AG09309 (cell line): ENCODE measurements at regions not wholly inside any gene's neighbourhood (a gene's known extent, or its start where the extent isn't known, plus 50 kb on each side); places are given as distances from the start of the nearest gene placed in this dataset.

Experiments
- DNase-seq: peaks from one replicate; pipeline ENCODE4 v3.0.0-alpha.2; 2010; ENCODE audit warnings: low read depth
- H3K4me3 ChIP-seq: 2 replicates; pipeline ENCODE4 v1.5.1; 2011; ENCODE audit warnings: mild to moderate bottlenecking, low read depth, low read length, moderate library complexity; ENCODE audit not compliant: control insufficient read depth
- CTCF ChIP-seq: IDR thresholded peaks from 2 replicates; pipeline ENCODE4 v1.5.1; 2011; ENCODE audit warnings: mild to moderate bottlenecking, low read depth, low read length, inconsistent platforms; ENCODE audit not compliant: insufficient read depth, control insufficient read depth; ENCODE audit errors: missing control alignments

DNA sequence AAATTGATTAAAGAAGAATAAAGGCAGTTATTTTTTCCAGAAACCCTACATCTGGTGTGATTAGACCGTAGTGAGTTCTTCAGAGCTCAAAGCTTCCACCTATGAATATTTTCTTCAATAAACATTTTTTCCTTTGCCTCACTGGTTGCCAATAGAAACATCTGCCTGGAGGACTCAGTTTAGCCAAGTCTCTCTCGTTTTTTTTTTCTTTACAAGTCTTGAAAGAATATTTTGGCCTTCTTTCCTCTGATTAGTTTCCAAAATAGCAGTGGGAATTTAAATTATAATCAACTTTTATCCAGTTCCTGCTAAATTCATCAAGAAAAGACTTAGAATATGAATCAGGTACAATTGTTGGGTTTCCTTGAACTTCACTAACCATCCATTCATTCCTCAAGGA, 897.5 kb downstream of the TLE1 start:
- no peak overlapping the region for H3K4me3 ChIP-seq
- TF ChIP-seq CTCF, result no peak
- DNase-seq, result no peak

- H3K4me3 ChIP-seq, result no peak overlapping the region
- no peak for TF ChIP-seq CTCF
- DNase-seq, result no peak
These were observed 898.6 kb downstream of the TLE1 start for GRCh38 chr9:80790764-80791163.

- TF ChIP-seq CTCF, result no peak
- no peak overlapping the region for H3K4me3 ChIP-seq
- DNase-seq, result no peak
These were observed 899.5 kb downstream of the TLE1 start for GRCh38 chr9:80789831-80790230.

GRCh38 chr9:80787636-80788035, 901.7 kb downstream of the TLE1 start:
- H3K4me3 ChIP-seq, result no peak overlapping the region
- DNase-seq, result no peak
- TF ChIP-seq CTCF, result no peak

DNA sequence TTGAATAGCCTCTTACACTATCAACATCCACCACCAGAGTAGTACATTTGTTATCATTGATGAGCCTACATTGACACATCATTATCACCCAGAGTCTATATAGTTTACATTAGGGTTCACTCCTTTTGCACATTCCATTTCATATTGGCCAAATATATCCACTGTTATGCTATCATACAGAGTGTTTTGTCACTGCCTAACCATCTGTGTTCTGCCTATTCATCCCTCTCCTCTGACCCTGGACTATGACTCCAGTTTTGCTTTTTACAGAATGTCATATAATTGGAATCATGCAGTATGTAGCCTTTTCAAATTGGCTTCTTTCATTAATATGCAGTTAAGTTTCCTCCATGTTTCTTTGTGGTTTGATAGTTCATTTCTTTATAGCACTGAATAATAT, 904.7 kb downstream of the TLE1 start:
- no peak overlapping the region for H3K4me3 ChIP-seq
- no peak for TF ChIP-seq CTCF
- no peak for DNase-seq

GRCh38 chr9:80775971-80776370, 913.4 kb downstream of the TLE1 start:
- H3K4me3 ChIP-seq, result no peak overlapping the region
- no peak for TF ChIP-seq CTCF
- DNase-seq, result no peak

DNA sequence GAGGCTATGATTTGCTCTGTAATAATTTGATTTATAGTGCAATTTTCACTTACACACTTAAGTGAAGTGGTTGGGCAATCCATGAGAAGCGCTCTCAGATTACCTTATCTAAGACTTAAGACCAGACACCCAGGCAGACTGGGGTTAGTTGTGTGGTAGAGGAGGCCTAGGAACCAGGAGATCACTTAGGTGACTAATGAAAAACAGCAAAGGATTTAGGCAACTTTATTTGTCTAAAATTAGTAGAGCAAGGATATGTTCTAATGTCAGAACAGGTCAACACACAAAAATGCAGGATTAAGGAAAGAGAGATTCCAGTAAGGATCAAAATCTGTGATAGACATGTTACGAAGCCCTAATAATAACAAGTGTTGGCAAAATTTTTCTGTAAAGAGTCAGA, 913.8 kb downstream of the TLE1 start:
- no peak for DNase-seq
- TF ChIP-seq CTCF, result no peak

More for the DNA sequence above, 913.8 kb downstream of the TLE1 start:
- H3K4me3 ChIP-seq, result no peak overlapping the region
